ENCODE measurements at regions not wholly inside any gene's neighbourhood (a gene's known extent, or its start where the extent isn't known, plus 50 kb on each side); places are given as distances from the start of the nearest gene placed in this dataset.
A peak's percentile ranks its signal among the peaks of the same experiment; 100 is the strongest.
"Not testable (repeated sequence)": the region's sequence is repeated elsewhere in the genome, so short reads cannot be mapped to it uniquely, and the experiment has no call there.

- DNase-seq (ENCODE audit: low read depth), result no peak
Measured at GRCh38 chr11:42768576-42768975, 543.2 kb upstream of the API5 start.

DNA sequence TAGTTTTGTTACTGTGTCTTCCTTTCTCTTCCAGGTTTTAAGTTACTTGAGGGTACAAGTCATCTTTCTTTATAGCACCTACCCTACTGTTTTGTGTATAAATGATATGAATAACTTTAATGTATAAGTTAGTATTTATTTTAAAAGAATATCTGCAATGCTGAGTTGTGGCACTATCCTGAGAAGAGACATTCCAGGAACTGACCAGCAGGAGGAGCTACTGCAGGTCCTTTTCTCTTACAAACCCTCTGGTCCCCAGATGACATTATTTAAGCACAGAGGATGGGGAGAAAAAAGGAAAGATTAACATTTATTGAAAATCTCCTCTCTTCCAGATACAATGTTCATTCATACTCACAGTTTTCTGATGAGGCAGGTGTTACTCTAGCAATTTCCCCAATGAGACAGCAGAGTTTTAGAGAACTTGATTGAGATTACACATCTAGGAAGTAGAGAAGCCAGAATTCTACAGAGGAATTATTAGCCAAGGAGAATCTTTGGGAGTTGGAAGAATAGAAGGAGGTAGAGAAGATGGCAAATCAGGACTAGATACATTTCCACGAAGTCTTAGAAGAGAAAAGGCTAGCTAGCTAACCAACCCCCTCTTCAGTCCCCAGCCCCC, 541.2 kb upstream of the API5 start:
- peak; percentile 12 for DNase-seq (ENCODE audit: low read depth)

DNA sequence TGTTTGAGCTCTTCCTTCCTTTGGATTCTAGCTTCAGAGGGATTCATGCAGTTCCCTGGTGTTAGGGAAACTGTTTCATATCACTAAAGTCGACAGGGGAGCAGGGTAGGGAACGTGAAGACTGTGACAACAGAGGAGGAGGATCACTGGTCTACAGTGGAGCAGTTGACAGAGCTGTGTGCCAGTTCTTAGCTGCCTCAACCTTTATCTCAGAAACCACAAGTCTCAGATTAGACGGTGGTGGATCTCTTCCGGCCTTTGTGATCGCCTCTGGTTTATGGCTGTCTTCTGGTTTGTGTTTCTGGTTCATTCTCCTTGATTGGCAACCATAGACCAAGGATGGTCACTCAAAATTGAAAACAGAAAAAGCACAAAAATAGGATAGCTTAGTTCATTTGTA, 538.9 kb upstream of the API5 start:
- DNase-seq (ENCODE audit: low read depth), result no peak

- DNase-seq (ENCODE audit: low read depth), result no peak
Measured at GRCh38 chr11:42773729-42774128, 538.1 kb upstream of the API5 start.

GRCh38 chr11:42774567-42774966, 537.2 kb upstream of the API5 start:
- DNase-seq (ENCODE audit: low read depth), result no peak

DNA sequence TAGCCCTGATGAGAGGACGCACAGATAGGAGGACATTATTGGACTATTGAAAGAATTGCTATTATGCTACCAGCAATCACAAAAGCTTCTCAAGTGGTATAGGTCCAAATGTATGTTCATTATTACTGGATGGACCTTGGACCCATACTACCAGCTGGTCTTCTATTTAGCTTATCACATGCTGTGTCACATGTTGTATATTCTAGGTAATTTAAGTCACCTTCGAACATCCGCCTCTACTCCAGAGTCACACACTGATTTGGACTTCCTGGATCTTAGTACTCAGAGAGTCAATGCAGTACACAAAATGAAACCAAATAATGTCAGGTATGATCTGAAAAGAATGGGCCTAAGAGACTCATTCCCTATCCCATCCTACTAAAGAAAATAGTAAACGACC, 534.0 kb upstream of the API5 start:
- no peak for DNase-seq (ENCODE audit: low read depth)

DNA sequence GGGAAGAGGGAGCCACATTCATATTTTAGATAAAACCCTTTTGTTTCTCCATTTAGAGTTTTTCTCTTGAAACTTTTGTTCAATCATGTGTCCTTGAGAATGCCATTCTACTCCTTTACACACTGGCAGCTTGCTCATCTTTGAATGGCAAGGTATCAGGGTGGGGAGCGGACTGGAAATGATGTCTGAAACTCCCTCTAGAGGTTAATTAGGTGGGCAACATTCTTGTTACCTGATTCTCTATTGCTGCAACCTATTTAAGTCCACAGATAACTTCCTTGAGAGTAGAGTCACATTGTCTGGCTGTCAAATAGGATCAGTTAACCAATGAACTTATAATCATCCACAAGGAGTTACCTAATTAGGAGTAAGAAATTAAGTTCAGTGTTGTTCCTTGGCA, 533.6 kb upstream of the API5 start:
- no peak for DNase-seq (ENCODE audit: low read depth)

DNA sequence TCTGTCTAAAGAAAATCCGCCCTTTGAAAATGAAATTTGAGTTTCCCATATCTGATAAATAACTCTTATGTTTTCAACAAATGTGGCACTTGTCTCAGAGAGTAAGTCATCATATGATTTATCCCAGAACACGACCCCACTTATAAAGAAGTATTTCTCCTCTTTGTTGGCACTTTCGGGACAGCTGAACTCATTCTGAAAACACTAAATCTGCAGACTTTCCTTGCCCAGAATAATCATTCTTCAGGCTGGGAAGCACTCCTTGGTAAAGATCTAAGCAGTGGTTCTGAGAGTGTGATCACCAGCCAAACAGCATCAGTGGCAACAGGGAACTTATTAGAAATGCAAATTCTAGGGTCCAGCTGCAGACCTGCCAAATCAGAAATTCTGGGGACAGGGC, 532.2 kb upstream of the API5 start:
- no peak for DNase-seq (ENCODE audit: low read depth)

GRCh38 chr11:42786981-42787380, 524.8 kb upstream of the API5 start:
- DNase-seq (ENCODE audit: low read depth), result no peak

DNA sequence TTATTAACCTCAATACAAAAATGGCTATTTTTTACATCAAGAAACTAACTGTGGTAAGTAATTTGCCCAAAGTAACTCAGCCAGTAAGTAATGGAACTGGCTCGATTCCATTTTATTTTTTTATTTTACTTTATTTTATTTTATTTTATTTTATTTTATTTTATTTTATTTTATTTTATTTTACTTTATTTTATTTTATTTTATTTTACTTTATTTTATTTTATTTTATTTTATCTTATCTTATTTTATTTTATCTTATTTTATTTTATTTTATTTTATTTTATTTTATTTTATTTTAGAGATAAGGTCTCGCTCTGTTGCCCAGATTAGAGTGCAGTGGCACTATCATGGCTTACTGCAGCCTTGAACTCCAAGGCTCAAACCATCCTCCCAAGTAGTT, 516.3 kb upstream of the API5 start:
- DNase-seq (ENCODE audit: low read depth), result not testable (repeated sequence)

GRCh38 chr11:42800041-42800440, 511.8 kb upstream of the API5 start:
- DNase-seq (ENCODE audit: low read depth), result no peak

GRCh38 chr11:42802201-42802899, 509.4 kb upstream of the API5 start:
- no peak for DNase-seq (ENCODE audit: low read depth)

DNA sequence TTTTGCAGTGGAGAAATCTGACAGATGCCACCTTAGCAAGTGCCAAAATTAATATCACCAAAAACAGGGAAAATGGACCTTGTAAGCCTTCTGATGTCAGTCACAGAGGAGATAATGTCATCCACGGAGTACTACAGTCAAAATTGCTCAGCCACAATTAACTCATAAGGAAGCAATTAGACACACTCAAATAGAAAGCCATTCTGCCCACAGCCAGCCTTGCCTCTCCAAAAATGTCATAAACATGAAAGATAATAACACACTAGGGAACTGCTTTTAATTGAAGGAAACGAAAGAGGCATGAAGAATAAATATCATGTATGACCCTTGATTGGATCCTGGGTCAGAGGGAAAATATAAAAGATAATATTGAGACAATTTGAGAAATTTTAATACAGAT, 505.6 kb upstream of the API5 start:
- no peak for DNase-seq (ENCODE audit: low read depth)

DNA sequence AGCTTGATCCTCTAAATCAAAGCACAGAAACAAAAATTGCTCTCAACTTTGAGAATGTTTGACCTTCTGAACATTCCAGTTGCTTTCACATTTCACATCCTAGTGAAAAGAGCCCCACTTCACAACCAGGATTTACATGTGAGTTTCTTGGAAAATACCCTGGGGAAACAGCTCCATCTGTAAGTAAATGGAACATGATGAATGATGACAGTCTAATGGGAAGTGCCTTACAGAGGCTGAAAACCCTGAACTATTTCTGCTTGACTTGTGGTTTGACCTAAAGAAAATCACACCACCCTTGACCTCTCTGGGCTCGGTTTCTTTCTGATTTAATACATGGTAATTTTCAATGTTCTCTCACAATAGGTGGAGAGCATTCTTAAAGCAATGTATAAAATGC, 499.4 kb upstream of the API5 start:
- DNase-seq (ENCODE audit: low read depth), result no peak

DNA sequence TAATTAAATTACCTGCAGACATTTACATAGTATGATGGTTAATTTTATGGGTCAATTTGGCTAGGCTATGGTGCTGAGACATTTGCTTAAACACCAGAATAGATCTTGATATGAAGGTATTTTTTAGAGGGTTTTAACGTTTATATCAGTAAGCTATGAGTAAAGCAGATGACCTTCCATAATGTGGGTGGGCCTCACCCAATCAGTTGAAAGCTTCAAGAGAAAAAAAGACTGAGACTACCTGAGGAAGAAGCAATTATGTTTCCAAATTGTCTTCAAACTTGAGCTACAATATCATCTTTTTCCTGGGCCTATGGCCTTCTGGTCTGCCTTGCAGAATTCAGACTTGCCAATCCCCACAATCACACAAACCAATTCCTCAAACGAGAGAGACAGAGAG, 498.8 kb upstream of the API5 start:
- no peak for DNase-seq (ENCODE audit: low read depth)

DNA sequence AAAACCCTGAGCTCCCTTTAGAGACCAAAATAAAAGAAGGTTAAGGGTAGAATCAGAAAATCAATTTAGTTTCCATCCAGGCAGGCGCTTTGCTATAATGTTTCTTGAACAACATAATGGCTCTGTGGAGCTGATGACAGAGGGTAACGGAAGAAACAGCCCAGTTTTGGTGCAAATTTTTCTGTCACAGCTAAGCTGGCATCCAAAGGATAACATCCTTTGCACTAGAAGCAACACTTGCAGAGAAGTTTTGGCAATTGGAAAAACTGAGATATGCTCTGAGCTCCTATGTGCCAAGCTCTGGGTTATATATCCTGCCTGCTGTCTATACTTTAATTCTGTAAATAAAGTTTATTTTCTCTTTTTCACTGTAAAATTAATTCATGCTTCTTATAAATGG, 495.3 kb upstream of the API5 start:
- DNase-seq (ENCODE audit: low read depth), result no peak

DNA sequence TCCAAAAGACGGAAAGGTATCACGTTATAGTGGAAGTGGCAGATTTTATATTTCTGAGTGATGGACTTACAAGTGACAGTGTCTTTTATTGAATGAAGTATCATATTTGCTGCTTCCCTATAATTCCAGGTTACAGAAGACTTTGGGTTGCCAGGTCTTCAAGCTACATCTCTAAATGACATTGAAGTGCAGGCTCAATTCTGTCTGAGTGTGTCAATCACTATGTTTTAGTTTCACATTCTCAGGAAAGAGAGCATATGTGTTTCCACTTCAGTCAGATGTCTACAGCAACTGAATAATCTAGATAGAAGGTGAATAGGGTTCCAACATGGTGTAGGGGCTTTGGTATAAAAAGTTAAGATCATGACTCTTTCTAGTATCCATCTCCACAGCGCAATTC, 492.7 kb upstream of the API5 start:
- no peak for DNase-seq (ENCODE audit: low read depth)

- DNase-seq (ENCODE audit: low read depth), result not testable (repeated sequence)
Measured at GRCh38 chr11:42822188-42822587, 489.6 kb upstream of the API5 start.

DNA sequence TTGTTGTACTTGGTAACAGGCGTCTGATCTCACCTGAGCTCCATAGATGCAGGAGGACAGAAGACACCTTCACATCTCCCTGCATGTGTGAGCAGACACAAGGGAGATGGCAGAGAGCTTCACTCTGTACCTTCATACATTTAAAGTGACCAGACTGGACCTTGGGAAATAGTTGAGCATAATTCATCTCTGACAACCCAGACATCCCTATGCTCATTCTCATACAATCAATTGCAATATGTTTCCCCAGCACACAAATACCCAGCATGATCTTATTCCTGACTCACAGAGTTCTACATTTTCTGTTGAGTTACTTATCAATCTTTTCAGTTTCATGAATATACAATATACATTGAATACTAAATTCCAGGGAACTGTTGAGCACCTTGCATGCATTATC, 488.2 kb upstream of the API5 start:
- DNase-seq (ENCODE audit: low read depth), result no peak

DNA sequence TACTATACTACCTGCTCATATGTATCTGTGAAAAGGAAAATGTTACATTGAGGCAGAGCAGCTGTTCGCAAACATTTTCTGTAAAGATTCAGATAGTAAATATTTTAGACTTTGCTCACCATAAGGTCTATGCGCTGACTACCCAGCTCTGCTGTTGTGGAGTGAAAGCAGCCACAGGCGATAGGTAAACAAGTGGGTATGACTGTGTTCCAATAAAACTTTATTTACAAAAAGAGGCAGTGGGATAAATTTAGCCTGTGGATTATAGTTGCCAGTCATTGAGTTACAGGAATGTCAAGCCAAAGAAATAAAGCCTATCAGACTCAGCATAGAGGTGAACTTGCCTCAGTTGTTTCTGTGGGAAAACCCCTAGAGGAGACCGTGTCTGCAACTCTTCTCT, 487.7 kb upstream of the API5 start:
- DNase-seq (ENCODE audit: low read depth), result no peak

- no peak for DNase-seq (ENCODE audit: low read depth)
Measured at GRCh38 chr11:42825598-42825997, 486.2 kb upstream of the API5 start.

GRCh38 chr11:42827845-42828244, 484.0 kb upstream of the API5 start:
- no peak for DNase-seq (ENCODE audit: low read depth)

DNA sequence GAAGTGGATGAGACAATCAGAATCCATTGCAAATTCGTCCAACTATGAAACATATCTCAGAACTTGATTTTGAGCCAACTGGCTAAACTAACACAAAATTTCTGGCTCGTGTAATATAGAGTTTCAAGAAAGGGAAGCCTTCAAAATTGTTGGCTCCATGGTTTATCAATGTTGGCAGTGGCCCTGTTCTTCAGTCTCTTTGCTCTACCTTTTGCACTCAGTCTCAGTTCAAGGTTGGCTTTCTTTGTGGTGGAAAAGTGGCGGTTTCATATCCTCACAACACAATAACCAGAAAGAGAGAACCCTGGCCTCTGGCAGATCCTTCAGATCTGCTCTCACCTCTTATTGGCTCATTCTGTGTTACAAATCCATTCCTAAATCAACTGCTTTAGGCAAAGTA, 473.8 kb upstream of the API5 start:
- no peak for DNase-seq (ENCODE audit: low read depth)
